GM18511 (cell line): ENCODE measurements at regions not wholly inside any gene's neighbourhood (a gene's known extent, or its start where the extent isn't known, plus 50 kb on each side); places are given as distances from the start of the nearest gene placed in this dataset.
"Not testable (repeated sequence)": the region's sequence is repeated elsewhere in the genome, so short reads cannot be mapped to it uniquely, and the experiment has no call there.

ENCODE experiments used
- ATAC-seq: cut with Tn5 transposase; IDR thresholded peaks from one replicate; pipeline ENCODE4 v1.9.1; 2021; ENCODE audit warnings: mild to moderate bottlenecking, moderate library complexity; ENCODE audit not compliant: unreplicated experiment

DNA sequence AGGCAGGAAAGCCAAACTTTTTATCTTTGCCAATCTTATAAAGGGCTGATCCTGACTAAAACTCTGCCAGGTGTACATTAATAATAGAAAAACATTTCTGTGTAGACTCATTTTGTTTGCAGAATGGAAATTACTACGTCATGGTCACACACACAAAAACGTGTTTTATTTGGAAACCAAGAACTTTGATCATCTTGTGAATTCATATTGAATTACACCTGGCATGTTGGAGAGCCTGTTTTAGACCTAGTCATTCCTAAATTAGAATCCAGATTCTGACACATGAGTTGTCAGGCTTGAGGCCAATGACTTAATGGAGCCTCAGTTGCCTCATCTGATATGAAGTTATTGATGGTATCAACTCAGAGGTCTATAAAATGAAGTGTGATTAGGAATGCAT is 235.6 kb upstream of the TENM4 start:
- no peak for ATAC-seq

DNA sequence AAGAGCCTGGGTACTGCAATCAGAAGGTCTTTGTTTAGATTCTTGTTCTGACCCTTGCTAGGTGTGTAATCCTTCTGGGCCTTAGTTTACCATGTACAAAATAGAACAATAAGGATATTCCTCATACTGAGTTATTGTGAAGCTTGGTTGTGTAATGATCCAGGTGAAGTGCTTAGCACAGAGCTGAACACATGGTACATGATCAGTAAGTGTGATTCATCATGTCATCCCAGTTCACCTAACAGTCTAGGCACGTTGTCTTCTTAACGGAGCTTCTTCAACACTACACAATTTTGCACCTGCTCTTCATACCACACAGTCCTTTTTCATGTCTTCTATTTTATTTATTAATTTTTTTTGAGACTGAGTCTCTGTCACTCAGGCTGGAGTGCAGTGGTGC is 234.3 kb upstream of the TENM4 start:
- no peak for ATAC-seq

DNA sequence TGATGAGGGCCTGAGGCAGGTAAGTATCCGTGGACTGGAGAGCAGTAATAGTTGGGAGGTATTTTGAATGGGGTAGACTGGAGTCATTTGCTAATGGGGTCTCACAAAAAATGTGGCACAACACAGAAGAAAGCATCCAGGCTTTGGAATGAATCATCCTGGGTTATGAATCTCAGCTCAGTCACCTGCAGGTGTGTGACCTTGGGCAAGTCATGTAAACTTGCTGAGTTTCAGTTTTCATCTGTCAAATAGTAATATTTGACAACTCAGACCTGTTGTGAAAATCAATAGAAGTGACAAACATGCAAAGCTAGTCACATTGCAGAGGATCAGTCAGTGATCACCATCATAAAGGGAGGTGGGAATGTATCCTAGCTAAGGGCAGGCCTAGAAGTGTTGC is 232.0 kb upstream of the TENM4 start:
- ATAC-seq, result no peak

DNA sequence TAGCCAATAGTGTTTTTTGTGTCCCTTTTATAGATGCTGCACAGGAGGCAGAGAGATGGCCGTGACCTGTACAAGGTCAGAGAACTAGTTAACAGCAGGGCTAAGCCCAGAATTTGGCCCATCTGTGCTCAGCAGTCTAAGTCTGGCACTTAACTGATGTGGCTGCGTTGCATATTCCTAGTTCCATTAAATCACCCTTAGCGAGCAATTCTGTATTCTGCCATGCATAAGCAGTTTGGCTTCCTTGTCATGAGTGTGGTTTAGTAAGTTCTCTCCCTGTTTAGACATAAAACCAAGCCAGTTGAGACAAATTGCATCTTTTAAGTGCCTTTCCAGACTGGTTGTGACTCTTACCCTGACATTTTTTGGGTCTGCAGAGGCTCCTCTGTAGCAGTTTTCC is 230.6 kb upstream of the TENM4 start:
- ATAC-seq, result no peak

DNA sequence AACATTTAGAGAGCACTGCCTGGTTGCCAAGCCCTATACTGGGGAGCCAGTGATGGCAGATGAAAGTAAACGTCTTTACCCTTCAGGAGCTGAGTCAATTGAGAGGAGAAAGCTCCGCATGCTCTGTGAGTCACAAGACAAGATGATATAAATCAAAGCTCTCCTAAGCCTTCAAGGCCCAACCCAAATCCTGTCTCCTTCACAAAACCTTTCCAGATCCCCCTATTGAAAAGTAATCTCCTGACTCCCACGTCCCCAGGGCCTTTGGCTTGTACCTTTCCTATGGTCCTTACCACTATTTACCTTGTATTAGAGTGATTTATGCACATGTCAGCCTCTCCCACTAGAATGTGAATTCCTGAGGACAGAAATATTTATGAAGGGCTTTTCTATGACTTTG is 230.1 kb upstream of the TENM4 start:
- ATAC-seq, result no peak

GRCh38 chr11:79668575-79668974 is 227.7 kb upstream of the TENM4 start:
- no peak for ATAC-seq

DNA sequence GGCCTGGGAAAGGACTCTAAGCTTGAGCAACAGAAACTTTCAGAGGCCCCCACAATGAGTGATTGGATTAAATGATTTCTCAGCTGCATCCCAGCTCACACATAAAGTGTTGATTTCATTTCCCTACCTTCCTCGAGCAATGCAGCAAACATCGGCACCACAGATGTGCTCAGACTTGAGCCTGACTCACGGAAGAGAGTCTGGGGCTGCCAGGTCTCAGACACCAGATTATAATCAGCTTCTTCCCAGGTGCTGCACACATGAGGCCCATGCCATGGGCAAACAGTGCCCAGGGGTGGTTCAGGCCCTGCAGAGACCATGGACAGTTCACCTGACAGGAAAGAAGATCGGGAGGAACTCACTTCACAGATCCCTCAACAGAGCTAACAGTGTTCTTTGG is 226.6 kb upstream of the TENM4 start:
- no peak for ATAC-seq

- ATAC-seq, result no peak
These were observed 222.2 kb upstream of the TENM4 start for GRCh38 chr11:79663017-79663416.

DNA sequence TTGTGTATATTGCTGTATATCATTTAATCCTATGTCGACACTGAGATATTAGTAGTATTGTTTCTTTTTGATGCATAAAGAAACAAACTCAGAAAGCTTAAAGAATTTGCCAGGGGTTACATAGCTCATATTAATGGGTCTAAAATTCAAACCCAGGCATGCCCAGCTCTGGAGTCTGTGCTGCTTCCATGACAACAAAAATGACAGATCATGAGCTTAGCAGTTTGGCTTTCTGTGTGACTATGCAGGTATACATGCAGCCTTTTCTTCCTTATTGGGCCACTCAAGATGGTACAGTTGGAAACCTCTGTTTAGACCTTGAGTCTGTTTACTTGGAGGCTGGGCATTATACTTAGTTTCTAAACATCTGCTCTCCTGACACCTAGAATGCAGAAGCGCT is 220.5 kb upstream of the TENM4 start:
- ATAC-seq, result no peak

GRCh38 chr11:79648766-79649520 is 208.1 kb upstream of the TENM4 start:
- no peak for ATAC-seq

- ATAC-seq, result no peak
These were observed 196.4 kb upstream of the TENM4 start for GRCh38 chr11:79637219-79637618.

GRCh38 chr11:79634905-79635304 is 194.1 kb upstream of the TENM4 start:
- ATAC-seq, result no peak

DNA sequence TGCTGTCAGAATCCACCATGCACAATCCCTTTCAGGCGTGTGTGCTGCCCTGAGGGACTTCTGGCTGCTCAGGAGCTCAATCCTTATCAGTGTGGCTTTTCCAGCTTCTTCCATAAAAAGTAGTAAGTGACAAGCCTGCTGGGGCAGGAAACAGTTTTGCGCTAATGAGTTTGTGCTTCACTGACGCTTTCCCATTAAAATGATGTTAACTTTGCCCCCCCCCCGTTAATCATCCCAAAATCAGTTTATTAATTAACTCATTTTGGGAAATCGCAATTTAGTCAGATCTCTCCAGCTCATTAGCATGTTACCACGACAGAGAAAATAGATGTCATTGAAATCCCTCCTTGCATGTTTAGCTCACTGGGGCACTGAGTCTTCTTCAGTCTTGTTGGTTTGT is 186.5 kb upstream of the TENM4 start:
- ATAC-seq, result no peak

DNA sequence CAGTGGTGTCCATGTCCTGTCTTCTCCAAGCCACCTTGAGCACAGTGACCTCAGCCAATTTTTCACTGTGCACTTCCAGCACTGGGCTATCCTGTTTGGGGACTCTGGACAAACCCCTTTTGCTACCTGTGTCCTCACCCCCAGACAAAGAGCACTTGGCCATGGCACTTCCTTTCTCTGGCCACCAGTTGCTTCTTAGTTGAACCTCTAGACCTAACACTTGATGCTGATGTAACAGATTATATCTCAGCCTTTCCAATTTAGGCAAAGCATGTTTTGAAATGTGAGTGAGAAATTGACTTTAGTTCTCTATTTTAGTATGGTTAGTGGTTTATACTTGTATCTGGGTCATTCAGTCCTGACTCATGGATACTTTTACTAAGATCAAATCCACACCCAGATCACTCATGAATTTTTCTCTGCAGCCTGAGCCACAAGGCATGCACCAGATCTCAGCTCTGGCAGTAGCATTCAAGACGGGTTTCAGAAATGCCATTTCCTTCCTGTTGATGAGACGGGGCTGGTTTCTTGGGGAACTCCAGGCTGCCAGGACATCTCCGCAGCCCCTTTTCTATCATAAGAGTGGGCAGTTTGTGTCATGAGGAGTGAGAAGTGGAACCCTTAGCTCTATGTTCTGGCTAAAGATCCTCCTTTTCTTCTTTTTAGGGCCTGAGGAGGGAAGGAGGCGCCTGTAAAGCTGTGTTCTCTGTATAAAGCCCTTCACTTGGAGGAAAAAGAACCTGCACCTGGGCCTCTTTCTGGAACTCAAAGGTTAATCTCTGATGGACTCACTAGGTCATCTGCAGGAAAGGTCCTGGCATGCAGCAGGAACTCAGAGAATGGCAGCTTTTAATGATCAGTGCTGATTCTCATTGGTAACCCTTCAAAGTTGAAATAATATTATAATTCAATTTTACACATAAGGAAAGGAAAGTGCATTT is 185.6 kb upstream of the TENM4 start:
- peak; percentile 79 for ATAC-seq

- ATAC-seq, result no peak
These were observed 182.5 kb upstream of the TENM4 start for GRCh38 chr11:79623375-79623774.

- no peak for ATAC-seq
These were observed 176.7 kb upstream of the TENM4 start for GRCh38 chr11:79617561-79617960.

DNA sequence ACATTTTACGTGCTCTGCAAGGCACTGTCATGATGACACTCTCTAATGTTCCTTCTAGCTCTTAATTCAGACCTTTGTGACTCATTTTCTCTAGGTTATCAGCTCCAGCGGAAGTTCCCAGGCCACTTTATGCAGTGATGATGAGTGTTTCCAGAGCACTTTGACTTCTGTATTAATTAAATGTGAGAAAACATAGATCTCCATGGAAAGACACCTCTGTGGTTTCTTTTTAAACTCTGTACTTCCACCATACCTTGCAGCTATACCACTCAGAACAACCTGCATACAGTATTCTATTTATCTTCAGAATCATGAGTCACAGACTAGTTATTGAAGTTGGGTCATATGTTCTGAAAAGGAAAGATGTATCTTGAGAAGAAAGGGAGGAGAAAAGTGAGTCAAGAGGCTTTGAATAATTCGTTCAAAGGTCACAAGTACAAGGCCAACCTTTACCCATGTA is 175.6 kb upstream of the TENM4 start:
- ATAC-seq, result no peak

- no peak for ATAC-seq
These were observed 174.6 kb upstream of the TENM4 start for GRCh38 chr11:79615425-79615824.

GRCh38 chr11:79610678-79611077 is 169.8 kb upstream of the TENM4 start:
- ATAC-seq, result no peak

DNA sequence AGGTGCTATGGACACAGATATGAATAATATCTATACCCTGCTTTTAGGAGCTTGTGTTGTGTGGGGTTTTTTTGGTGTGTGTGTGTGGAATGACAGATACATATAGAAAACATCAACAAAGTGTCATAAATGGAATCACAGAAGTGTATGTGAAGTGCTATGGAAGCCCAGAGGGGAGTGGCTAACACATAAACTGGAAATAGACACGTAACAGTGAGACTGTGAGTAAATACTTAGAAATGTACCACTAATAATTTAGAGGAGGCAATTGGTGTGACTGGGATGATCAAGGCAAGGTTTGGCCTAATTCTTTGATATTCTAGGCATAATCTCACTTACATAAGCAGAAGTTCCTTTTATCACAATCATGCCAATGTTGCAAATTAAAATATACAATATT is 169.3 kb upstream of the TENM4 start:
- no peak for ATAC-seq

DNA sequence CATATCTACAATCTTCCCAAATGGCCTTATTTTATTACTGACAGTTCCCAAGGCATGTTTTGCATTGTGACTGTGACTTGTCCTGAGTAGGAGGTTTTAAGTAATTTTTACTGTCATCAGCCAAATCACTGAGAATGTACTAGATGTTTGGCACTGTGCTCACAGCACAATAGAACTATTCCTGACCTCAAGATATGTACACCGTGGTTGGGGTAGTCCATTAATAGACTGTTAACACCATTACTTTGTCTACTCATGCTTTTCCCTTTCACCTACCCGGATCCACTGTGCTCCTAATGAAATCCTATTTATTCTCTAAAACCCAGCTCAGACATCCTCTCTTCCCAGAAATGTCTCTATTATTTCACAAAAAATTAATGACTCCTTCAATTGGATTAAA is 168.7 kb upstream of the TENM4 start:
- no peak for ATAC-seq

DNA sequence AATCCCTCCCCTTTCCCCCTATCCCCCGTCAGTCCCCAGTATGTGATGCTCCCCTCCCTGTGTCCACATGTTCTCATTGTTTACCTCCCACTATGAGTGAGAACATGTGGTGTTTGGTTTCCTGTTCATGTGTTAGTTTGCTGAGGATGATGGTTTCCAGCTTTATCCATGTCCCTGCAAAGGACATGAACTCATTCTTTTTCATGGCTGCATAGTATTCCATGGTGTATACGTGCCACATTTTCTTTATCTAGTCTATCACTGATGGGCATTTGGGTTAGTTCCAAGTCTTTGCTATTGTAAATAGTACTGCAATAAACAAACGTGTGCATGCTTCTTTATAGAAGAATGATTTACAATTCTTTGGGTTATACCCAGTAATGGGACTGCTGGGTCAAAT is 165.6 kb upstream of the TENM4 start:
- ATAC-seq, result not testable (repeated sequence)
